Hematopoietic multipotent progenitor cell treated with erythropoietin and hydrocortisone succinate and interleukin-3 and kit ligand, for 6 days (in vitro differentiated cells): ENCODE measurements at regions not wholly inside any gene's neighbourhood (a gene's known extent, or its start where the extent isn't known, plus 50 kb on each side); places are given as distances from the start of the nearest gene placed in this dataset.

Experiments
- DNase-seq: peaks from one replicate; pipeline ENCODE4 v3.0.0-alpha.2; 2015

- peak; percentile 82 for DNase-seq
These were observed 268.7 kb downstream of the XXYLT1 start for GRCh38 chr3:195001961-195002861.

GRCh38 chr3:195003006-195003892 lies 267.7 kb downstream of the XXYLT1 start:
- DNase-seq = peak; percentile 85

DNA sequence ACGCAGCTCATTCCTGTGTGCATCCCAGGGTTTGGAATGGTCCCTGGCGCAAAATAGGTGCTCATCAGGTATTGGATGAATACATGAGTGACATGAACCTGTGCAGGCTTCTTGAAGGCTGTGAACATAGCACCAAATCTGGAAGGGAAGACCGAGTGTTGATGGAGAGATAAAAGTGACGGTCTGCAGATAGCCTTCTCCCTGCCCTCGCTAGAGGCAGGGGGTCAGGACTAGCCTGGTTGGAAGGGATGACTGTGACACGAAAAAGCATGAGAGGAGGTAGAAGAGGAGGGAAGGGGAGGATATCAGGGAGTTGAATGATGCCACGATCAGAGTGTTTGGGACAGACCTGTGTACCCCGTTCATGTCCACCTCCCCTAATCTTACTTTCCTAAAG lies 267.1 kb downstream of the XXYLT1 start:
- DNase-seq = no peak

GRCh38 chr3:195004512-195005250 lies 266.3 kb downstream of the XXYLT1 start:
- DNase-seq = no peak

- no peak for DNase-seq
These were observed 265.7 kb downstream of the XXYLT1 start for GRCh38 chr3:195005251-195005620.

- no peak for DNase-seq
These were observed 265.0 kb downstream of the XXYLT1 start for GRCh38 chr3:195005759-195006510.

DNA sequence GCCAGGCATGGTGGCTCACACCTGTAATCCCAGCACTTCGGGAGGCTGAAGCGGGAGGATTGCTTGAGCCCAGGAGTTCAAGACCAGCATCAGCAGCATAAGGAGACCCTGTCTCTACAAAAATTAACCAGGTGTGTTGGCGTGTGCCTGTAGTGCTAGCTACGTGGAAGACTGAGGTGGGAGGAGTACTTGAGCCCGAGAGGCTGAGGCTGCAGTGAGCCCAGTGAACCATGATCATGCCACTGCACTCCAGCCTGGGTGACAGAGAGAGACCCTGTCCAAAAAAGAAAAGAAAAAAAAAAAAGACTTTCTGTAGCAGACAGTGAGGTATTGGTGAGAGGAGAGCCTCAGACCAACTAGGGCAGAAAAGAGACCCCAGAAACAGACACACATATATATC lies 263.8 kb downstream of the XXYLT1 start:
- DNase-seq = no peak

GRCh38 chr3:195007766-195008165 lies 263.2 kb downstream of the XXYLT1 start:
- DNase-seq = peak; percentile 63

GRCh38 chr3:195008816-195009215 lies 262.1 kb downstream of the XXYLT1 start:
- no peak for DNase-seq

DNA sequence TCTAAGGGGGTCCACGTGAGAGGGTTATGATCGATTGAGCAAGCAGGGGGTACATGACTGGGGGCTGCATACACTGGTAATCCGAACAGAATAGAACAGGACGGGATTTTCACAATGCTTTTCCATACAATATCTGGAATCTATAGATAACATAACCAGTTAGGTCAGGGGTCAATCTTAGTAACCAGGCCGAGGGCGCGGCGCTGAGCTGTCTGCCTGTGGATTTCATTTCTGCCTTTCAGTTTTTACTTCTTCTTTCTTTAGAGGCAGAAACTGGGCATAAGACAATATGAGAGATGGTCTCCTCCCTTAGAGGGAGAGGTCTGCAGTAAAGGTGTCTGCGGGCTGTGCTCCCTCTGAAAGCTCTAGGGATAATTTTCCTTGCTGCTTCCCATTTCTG lies 261.3 kb downstream of the XXYLT1 start:
- no peak for DNase-seq

DNA sequence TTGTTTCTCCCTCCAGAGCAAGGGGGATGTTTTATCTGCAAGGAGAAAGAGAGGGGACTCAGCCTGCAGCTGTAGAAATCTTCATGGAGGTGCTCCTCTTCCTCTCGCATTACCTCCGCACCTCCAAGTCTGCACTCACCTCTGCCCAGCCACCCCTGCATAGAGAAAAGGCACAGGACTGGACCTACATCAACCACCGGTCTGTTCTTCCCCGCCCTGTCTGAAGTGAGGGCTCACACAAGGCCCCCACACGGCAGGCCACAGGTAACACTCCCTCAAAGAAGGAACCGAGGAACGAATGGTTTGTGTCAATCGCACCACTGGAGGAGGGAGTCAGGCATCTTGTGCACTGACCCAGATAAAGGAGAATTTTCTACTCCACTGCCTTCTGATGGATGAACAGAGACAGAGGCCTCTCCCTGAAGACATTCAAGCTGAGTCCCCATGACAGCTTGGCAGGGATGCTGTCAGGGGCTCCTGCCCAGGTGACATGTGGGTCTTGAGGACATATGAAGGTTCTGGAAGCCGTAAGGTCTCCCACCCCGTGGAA lies 260.3 kb downstream of the XXYLT1 start:
- no peak for DNase-seq

DNA sequence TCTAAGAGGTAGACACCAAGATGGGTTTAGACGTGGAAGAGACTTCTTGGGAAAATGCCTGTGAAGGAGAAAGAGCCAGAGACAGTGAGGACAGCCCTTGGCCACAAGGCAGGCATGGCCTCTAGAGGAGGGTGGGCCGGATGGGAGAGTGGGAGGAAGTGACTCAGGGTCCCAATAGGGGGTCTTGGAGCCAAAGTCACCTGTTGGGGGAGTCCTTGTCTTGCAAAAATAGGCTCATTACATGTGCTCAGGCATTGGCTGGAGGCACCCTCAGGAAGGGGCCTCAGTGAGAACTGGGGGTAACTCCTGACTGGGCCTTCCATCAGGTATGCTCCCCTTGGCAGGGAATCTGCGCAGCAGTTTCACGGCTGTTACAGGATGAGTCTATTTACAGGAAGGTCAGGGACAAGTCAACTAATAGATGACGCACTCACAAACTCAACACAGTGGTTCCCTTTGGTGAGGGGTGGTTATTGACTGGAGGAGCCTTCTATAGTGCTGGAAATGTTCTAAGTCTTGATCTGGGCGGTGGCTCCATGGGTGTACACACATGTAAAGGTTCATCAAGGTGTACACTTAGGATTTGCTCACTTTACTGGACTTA lies 259.6 kb downstream of the XXYLT1 start:
- no peak for DNase-seq

- DNase-seq = no peak
These were observed 258.9 kb downstream of the XXYLT1 start for GRCh38 chr3:195012100-195012499.

DNA sequence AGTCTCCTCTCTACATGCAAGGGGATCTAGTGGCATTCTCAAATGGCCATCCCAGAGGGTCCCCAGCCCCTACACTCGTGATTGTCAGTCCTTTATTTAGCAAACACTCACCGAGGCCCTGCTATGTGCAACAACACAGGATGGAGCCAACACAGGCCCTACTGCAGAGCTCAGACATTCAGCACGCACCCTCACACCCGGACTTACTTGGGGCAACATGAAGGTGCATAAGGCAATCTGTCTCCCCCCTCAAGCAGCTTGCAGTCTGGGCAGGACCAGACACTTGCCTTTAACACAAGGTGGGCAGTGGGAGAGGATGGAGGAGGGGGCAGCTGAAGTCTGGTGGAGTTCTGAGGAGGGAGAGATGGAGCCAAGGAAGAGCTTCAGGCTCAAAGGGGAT lies 258.4 kb downstream of the XXYLT1 start:
- DNase-seq = no peak

DNA sequence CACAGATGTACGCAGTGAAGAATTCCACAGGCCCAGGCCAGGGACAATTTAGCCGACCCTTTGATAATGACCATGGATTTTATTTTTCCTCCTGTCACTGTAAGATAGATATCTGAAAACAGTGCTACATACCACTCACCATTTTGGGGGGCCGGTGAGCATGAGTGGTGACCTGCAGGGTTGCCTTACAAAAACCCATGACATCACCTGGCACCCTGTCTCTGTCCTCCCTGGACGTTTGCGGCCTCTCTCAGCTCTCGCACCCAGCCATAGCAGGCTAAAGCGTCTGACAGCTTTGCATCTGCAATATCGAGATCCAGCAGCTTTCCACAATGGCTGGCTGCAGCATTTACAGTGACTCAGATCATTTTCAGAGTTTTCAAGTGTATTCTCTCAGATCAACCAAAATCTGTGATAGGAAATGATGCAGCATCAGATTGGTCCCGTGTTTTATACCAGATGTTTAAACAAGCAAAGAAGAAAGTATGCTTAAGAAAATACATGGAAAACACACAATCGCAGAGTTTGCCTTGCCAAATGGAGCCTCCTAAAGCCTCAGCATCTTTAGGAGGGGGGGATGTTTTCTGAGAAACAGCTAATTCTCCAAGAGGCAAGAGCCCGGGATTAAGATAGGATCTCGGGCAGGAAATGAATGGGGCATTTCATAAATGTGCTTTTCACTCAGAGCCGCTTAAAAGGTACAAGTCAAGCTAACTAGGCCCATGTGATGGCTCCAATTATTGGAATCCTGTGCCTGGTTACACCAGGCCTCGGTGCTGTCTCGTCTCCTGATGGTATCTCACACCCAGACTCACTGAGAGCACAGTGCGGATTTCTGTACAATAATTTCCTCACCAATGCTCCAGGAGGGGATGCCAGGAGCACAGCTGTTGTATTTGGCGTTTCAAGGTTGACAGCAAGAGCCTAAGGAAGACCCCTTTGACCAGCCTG lies 257.3 kb downstream of the XXYLT1 start:
- no peak for DNase-seq

DNA sequence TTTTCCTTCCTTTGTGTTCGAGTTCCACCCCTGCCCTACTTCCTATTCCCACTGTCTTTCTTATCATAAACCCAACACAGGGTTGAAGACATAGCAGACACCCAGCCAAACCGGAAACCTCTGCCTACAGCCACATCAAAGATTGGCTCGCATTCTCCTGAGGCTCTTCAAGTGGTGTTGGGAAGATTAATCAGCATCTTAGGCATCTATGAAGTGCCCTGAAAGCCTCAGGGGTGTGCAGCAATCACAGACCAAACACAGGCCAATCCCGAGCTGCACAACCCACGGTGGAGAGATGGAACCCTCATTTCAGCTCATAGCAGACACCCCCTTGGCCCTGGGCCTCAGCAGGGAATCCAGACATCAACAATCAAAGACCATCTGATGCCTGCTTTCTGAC lies 255.9 kb downstream of the XXYLT1 start:
- peak; percentile 87 for DNase-seq

DNA sequence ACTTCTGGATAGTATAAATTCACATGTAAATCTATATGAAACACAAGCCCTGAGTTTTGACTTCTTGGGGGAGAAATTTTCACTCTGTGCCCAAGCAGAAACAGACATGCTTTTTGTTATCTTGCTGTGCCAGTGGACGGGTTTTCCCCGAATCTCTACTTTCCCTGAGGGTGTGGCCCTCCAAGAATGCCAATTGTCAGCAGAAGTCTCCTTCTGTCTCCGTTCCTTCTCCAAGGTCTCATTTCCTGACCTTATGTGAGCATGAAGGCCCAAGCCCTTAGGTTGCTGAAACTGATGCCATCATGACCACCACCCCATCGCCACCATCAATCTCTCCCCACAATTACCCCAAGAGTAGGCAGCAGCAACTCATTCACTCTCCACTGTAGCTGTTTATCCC lies 253.8 kb downstream of the XXYLT1 start:
- peak; percentile 84 for DNase-seq
